Suprapubic skin (tissue), 4 donors: ENCODE measurements at regions not wholly inside any gene's neighbourhood (a gene's known extent, or its start where the extent isn't known, plus 50 kb on each side); places are given as distances from the start of the nearest gene placed in this dataset.

Experiments used
- CTCF ChIP-seq, 2 donors: fragments of 200-600 bp in 1 of 2; fragments of 450-650 bp in 1 of 2; sonication (generic) in 1 of 2; IDR thresholded peaks; one replicate each; pipeline ENCODE4 v1.5.1; 2016 to 2019; ENCODE audit warnings: antibody characterized with exemption in 2 of 2, mild to moderate bottlenecking in 1 of 2, moderate library complexity in 1 of 2
- EP300 ChIP-seq: sonication (generic); formaldehyde crosslinking; IDR thresholded peaks from one replicate; pipeline ENCODE4 v1.6.1; 2017; ENCODE audit warnings: antibody characterized with exemption
- POLR2AphosphoS5 ChIP-seq, 3 donors: sonication (generic); formaldehyde crosslinking; IDR thresholded peaks; one replicate each; pipeline ENCODE4 v1.6.1; 2017; ENCODE audit warnings: antibody characterized with exemption in 3 of 3

- TF ChIP-seq EP300, result no peak
- TF ChIP-seq CTCF (IDR thresholded peaks at IDR 0.05), result no peak
- TF ChIP-seq POLR2AphosphoS5 (IDR thresholded peaks at IDR 0.05), result no peak
Observed at GRCh38 chr1:25150985-25151495, 81.3 kb downstream of the SYF2 start.
